LHCN-M2 (cell line): ENCODE measurements at regions not wholly inside any gene's neighbourhood (a gene's known extent, or its start where the extent isn't known, plus 50 kb on each side); places are given as distances from the start of the nearest gene placed in this dataset.

Experiments
- DNase-seq: peaks from one replicate; pipeline ENCODE4 v3.0.0-alpha.2; 2012; ENCODE audit warnings: low read depth

- DNase-seq = no peak
Measured at GRCh38 chr13:76750126-76750525, 136.1 kb downstream of the KCTD12 start.

GRCh38 chr13:76745261-76746200, 140.7 kb downstream of the KCTD12 start:
- DNase-seq = no peak

GRCh38 chr13:76741624-76742023, 144.6 kb downstream of the KCTD12 start:
- no peak for DNase-seq

GRCh38 chr13:76741046-76741445, 145.2 kb downstream of the KCTD12 start:
- DNase-seq = no peak

GRCh38 chr13:76738616-76739015, 147.6 kb downstream of the KCTD12 start:
- no peak for DNase-seq

- no peak for DNase-seq
Measured at GRCh38 chr13:76737526-76737925, 148.7 kb downstream of the KCTD12 start.

GRCh38 chr13:76735641-76736040, 150.6 kb downstream of the KCTD12 start:
- no peak for DNase-seq

- no peak for DNase-seq
Measured at GRCh38 chr13:76733671-76734070, 152.5 kb downstream of the KCTD12 start.

- no peak for DNase-seq
Measured at GRCh38 chr13:76732367-76732766, 153.8 kb downstream of the KCTD12 start.

- no peak for DNase-seq
Measured at GRCh38 chr13:76730220-76730619, 156.0 kb downstream of the KCTD12 start.

- no peak for DNase-seq
Measured at GRCh38 chr13:76729691-76730090, 156.5 kb downstream of the KCTD12 start.

- no peak for DNase-seq
Measured at GRCh38 chr13:76725896-76726295, 160.3 kb downstream of the KCTD12 start.

GRCh38 chr13:76725211-76725610, 161.0 kb downstream of the KCTD12 start:
- peak; percentile 50 for DNase-seq

GRCh38 chr13:76724421-76724820, 161.8 kb downstream of the KCTD12 start:
- DNase-seq = no peak

GRCh38 chr13:76723551-76724232, 162.5 kb downstream of the KCTD12 start:
- peak; percentile 96 for DNase-seq

GRCh38 chr13:76722782-76723181, 163.4 kb downstream of the KCTD12 start:
- DNase-seq = peak; percentile 50

- no peak for DNase-seq
Measured at GRCh38 chr13:76720821-76721220, 165.4 kb downstream of the KCTD12 start.

- DNase-seq = no peak
Measured at GRCh38 chr13:76720416-76720815, 165.8 kb downstream of the KCTD12 start.

- DNase-seq = no peak
Measured at GRCh38 chr13:76719955-76720354, 166.2 kb downstream of the KCTD12 start.

- peak; percentile 60 for DNase-seq
Measured at GRCh38 chr13:76717092-76717491, 169.1 kb downstream of the KCTD12 start.

GRCh38 chr13:76715621-76716020, 170.6 kb downstream of the KCTD12 start:
- no peak for DNase-seq

- peak; percentile 46 for DNase-seq
Measured at GRCh38 chr13:76715075-76715474, 171.1 kb downstream of the KCTD12 start.

GRCh38 chr13:76713280-76713679, 172.9 kb downstream of the KCTD12 start:
- no peak for DNase-seq
